ENCODE measurements at regions not wholly inside any gene's neighbourhood (a gene's known extent, or its start where the extent isn't known, plus 50 kb on each side); places are given as distances from the start of the nearest gene placed in this dataset.

DNA sequence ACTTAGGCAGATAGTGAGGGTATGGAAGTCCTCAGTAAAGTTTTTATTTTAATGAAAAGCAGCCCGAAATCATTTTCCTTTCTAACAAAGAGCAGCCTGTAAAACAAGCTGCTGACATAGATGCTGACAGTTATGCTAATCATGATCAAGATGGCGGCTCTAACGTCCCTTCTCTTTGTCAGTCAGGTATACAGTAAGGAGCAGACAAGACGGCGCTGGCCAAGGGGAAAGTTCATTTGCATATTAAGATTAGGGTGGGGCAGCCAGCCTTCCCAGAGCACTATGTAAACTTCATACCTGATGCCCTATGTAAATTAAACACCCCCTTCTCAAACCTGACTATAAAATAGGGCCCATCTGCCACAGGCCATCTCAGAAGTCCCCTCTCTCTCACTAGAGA lies 76.9 kb downstream of the MAGEB10 start:
- Histone ChIP-seq H3K4me1 (no peaks in the 10 kb centered on the region), H3K27me3 (no peaks in the 10 kb centered on the region), H3K27ac (no peak overlapping the region), H3K9ac (ENCODE audit: low read depth in 2 of 2, low read length in 2 of 2) (no peak overlapping the region), H3K36me3 (no peaks in the 10 kb centered on the region), H3K9me3 (no peaks in the 10 kb centered on the region), H3K4me3 (no peak overlapping the region)
- TF ChIP-seq, protein P1, sequence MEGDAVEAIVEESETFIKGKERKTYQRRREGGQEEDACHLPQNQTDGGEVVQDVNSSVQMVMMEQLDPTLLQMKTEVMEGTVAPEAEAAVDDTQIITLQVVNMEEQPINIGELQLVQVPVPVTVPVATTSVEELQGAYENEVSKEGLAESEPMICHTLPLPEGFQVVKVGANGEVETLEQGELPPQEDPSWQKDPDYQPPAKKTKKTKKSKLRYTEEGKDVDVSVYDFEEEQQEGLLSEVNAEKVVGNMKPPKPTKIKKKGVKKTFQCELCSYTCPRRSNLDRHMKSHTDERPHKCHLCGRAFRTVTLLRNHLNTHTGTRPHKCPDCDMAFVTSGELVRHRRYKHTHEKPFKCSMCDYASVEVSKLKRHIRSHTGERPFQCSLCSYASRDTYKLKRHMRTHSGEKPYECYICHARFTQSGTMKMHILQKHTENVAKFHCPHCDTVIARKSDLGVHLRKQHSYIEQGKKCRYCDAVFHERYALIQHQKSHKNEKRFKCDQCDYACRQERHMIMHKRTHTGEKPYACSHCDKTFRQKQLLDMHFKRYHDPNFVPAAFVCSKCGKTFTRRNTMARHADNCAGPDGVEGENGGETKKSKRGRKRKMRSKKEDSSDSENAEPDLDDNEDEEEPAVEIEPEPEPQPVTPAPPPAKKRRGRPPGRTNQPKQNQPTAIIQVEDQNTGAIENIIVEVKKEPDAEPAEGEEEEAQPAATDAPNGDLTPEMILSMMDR (IDR thresholded peaks at IDR 0.05): no peak
- intact Hi-C loops (cut with DNase I): no loop called here
- no peak for DNase-seq

DNA sequence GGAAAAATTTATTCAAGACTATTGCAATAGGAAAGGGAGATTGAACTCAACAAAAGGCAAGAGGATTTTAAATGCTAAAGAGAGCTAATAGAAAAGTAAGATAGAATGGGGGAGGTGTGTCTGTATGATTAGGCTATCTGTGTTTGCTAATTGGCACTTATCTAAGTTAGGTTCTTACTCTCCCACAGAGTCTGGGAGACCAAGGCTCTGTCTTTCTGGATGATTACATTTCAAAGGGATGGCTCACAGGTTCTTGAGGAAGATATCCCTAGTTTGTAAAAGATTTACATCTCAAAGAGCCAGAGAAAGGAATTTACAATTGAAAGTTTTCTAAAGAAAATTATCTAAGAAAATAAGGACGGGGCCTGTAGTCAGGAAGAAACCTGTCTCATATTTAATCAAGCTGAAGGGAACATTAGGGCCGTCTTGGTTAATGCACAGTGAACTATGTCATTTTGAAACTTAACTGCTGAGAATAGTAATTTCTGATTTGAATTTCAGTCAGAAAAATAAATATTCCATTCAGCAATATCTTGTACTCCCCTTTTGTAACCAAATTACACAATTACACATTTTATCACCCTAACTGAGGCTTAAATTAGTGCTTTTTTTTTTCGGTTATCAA lies 75.8 kb downstream of the MAGEB10 start:
- Histone ChIP-seq H3K27me3 (no peaks in the 10 kb centered on the region), H3K9me3 (no peaks in the 10 kb centered on the region), H3K4me3 (no peak overlapping the region), H3K36me3 (no peaks in the 10 kb centered on the region), H3K27ac (no peak overlapping the region), H3K9ac (ENCODE audit: low read depth in 2 of 2, low read length in 2 of 2) (no peak overlapping the region), H3K4me1 (no peaks in the 10 kb centered on the region)
- intact Hi-C loops (cut with DNase I): no loop called here
- DNase-seq: no peak
- TF ChIP-seq, protein P1 (IDR thresholded peaks at IDR 0.05): no peak

DNA sequence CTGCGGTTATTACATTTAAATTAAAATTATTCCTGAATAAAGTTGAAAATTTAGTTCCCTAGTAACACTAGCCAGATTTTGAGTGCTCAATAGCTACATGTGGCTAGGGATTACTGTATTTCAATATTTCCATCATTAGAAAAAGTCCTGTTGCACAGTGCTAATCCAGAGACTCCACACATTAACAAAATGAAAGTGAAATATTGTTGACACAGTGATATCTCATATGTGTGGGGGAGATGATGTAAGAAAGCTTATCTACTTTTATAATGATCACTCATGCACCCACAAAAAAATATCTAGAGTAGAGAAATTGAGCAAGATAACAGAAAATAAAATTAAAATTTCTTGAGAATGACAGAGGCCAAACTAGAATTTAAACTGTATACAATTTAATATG lies 74.9 kb downstream of the MAGEB10 start:
- intact Hi-C loops (cut with DNase I): no loop called here
- no peak overlapping the region for H3K4me3 ChIP-seq
- TF ChIP-seq, protein P1 (IDR thresholded peaks at IDR 0.05): no peak
- H3K4me1 ChIP-seq: no peaks in the 10 kb centered on the region
- H3K36me3 ChIP-seq: no peaks in the 10 kb centered on the region
- H3K9me3 ChIP-seq: no peaks in the 10 kb centered on the region
- H3K27me3 ChIP-seq: no peaks in the 10 kb centered on the region
- DNase-seq: no peak
- no peak overlapping the region for H3K9ac ChIP-seq (ENCODE audit: low read depth in 2 of 2, low read length in 2 of 2)
- no peak overlapping the region for H3K27ac ChIP-seq

DNA sequence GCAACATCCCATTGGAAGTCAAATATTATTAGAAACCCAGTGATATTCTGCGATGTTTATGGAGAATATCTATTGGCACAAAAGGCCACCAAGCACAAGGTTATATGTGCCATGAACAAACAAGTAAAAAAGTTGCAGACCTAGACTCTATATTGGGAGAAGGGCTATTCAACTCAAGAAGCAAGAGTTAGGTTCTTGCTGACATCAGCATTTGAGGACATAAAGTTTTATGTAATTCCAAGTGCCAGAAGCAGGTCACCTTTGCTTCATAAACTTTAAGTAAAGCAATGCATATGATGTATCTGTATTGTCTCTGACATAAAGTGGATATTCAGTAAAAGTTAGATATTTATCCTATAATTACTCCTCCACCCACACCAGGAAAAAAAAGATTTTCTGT lies 71.1 kb downstream of the MAGEB10 start:
- H3K36me3 ChIP-seq: no peaks in the 10 kb centered on the region
- DNase-seq: no peak
- TF ChIP-seq, protein P1 (IDR thresholded peaks at IDR 0.05): no peak
- no peaks in the 10 kb centered on the region for H3K4me1 ChIP-seq
- no peak overlapping the region for H3K4me3 ChIP-seq
- H3K9ac ChIP-seq (ENCODE audit: low read depth in 2 of 2, low read length in 2 of 2): no peak overlapping the region
- H3K27me3 ChIP-seq: no peaks in the 10 kb centered on the region
- intact Hi-C loops (cut with DNase I): no loop called here
- H3K27ac ChIP-seq: no peak overlapping the region
- H3K9me3 ChIP-seq: no peaks in the 10 kb centered on the region
